Pancreas (tissue), 10 donors: ENCODE measurements at regions not wholly inside any gene's neighbourhood (a gene's known extent, or its start where the extent isn't known, plus 50 kb on each side); places are given as distances from the start of the nearest gene placed in this dataset.
A peak's percentile ranks its signal among the peaks of the same experiment; 100 is the strongest.

Source experiments
- ATAC-seq, 4 donors: fragments of 200-7000 bp; cut with Tn5 transposase; one replicate each; pipeline versions ENCODE4 v1.8.0 to v1.9.1; 2020; ENCODE audit warnings: mild to moderate bottlenecking in 4 of 4, moderate library complexity in 4 of 4
- DNase-seq, 6 donors: peaks; one replicate each; pipeline ENCODE4 v3.0.0-alpha.2; 2020
- FAIRE-seq: peaks from 2 replicates; lab custom pipeline; 2012; peaks lifted over from hg19 to GRCh38; lab: Jason Lieb, UNC
- H3K27ac ChIP-seq, 4 donors: fragments of 200-600 bp; sonication (generic); 1 replicate in 3 of 4; 2 replicates in 1 of 4; pipeline versions ENCODE4 v1.5.0 to v1.8.0; 2020
- H3K27me3 ChIP-seq, 4 donors: fragments of 200-600 bp; one replicate each; pipeline ENCODE4 v1.8.0; 2021
- H3K36me3 ChIP-seq, 3 donors: fragments of 200-600 bp; sonication (generic) in 1 of 3; one replicate each; pipeline versions ENCODE4 v1.5.0 to v1.8.0; 2020 to 2021
- H3K4me1 ChIP-seq, 3 donors: fragments of 200-600 bp; one replicate each; pipeline ENCODE4 v1.8.0; 2021
- H3K4me3 ChIP-seq, 4 donors: fragments of 200-600 bp; sonication (generic) in 2 of 4; one replicate each; pipeline versions ENCODE4 v1.5.0 to v1.8.0; 2020 to 2021
- H3K9me3 ChIP-seq, 4 donors: fragments of 200-600 bp; one replicate each; pipeline ENCODE4 v1.8.0; 2021
- CTCF ChIP-seq, 4 donors: fragments of 200-600 bp; sonication (generic) in 3 of 4; IDR thresholded peaks; one replicate each; pipeline versions ENCODE4 v1.5.0 to v1.8.0; 2021; ENCODE audit warnings: antibody characterized with exemption in 4 of 4
- WGBS, 2 donors: extraction: QIAGEN DNeasy Blood & Tissue Kit; methylation state at CpG; one replicate each; pipeline ENCODE4 v1.1.7; 2013; 5-methylcytosine and 5-hydroxymethylcytosine counted together
- intact Hi-C, 3 donors: fragments of 100-400 bp; cut with DNase I; formaldehyde crosslinking; loops; one replicate each; pipeline versions ENCODE4 v1.11.1 to v1.14.2; 2022
- donor health status: healthy with polysubstance abuse.
- donor health status: DM: no; HTN: no; CAD: no; lungs with moderate emphysema.
- donor health status: DM: no; HTN: no; CAD: no.
- donor health status: control.
- donor health status: control.
- donor health status: Bipolar disorder and iron deficiency.
- donor health status: DM: yes; HTN: yes; CAD: no.
- donor health status: DM: no; HTN: no; CAD: no.
- donor health status: DM: no; HTN: no; CAD: no.
- donor health status: DM: yes; HTN: yes; CAD: no.

- Histone ChIP-seq H3K4me3 (no peak overlapping the region), H3K36me3 (no peaks in the 10 kb centered on the region), H3K27ac (no peak overlapping the region), H3K9me3 (no peaks in the 10 kb centered on the region), H3K27me3 (no peaks in the 10 kb centered on the region), H3K4me1 (no peaks in the 10 kb centered on the region)
- intact Hi-C loops, result no loop called here
- no peak for TF ChIP-seq CTCF (IDR thresholded peaks at IDR 0.05)
- DNase-seq (no peak), ATAC-seq (no peak), FAIRE-seq (no peak)
- WGBS, 2 donors, result 60 to 63% methylated on average over 6 of the region's 6 CpGs
These were observed 157.4 kb downstream of the RBFOX3 start for GRCh38 chr17:79453481-79453880.

- H3K9me3 ChIP-seq, result no peaks in the 10 kb centered on the region
- ATAC-seq (no peak), DNase-seq (peak in 1 of 6 donors; percentile 22), FAIRE-seq (no peak)
- no peaks in the 10 kb centered on the region for H3K36me3 ChIP-seq
- intact Hi-C loops, result no loop called here
- no peaks in the 10 kb centered on the region for H3K27me3 ChIP-seq
- WGBS, 2 donors, result 51 to 53% methylated on average over 11 of the region's 11 CpGs
- no peak overlapping the region for H3K27ac ChIP-seq
- TF ChIP-seq CTCF (IDR thresholded peaks at IDR 0.05), result no peak
- no peaks in the 10 kb centered on the region for H3K4me1 ChIP-seq
- no peak overlapping the region for H3K4me3 ChIP-seq
These were observed 158.1 kb downstream of the RBFOX3 start for GRCh38 chr17:79452706-79453105.

GRCh38 chr17:79451167-79451566, 159.7 kb downstream of the RBFOX3 start:
- intact Hi-C loops, result no loop called here
- FAIRE-seq, result no peak
- ATAC-seq, result no peak

GRCh38 chr17:79446399-79447009, 164.3 kb downstream of the RBFOX3 start:
- Histone ChIP-seq H3K27me3 (no peaks in the 10 kb centered on the region), H3K4me1 (no peaks in the 10 kb centered on the region), H3K9me3 (no peaks in the 10 kb centered on the region), H3K27ac (no peak overlapping the region), H3K4me3 (no peak overlapping the region), H3K36me3 (no peaks in the 10 kb centered on the region)
- intact Hi-C loops, result no loop called here
- TF ChIP-seq CTCF (IDR thresholded peaks at IDR 0.05), result no peak
- 55 to 62% methylated on average over 12 of the region's 12 CpGs for WGBS, 2 donors
- DNase-seq, result no peak
- FAIRE-seq, result no peak
- ATAC-seq, result no peak

More at GRCh38 chr17:79451167-79451566, 159.7 kb downstream of the RBFOX3 start:
- DNase-seq, result no peak
- Histone ChIP-seq H3K27me3 (no peaks in the 10 kb centered on the region), H3K4me1 (no peaks in the 10 kb centered on the region), H3K9me3 (no peaks in the 10 kb centered on the region), H3K36me3 (no peaks in the 10 kb centered on the region), H3K4me3 (no peak overlapping the region), H3K27ac (no peak overlapping the region)
- 75 to 80% methylated on average over 7 of the region's 7 CpGs for WGBS, 2 donors
- no peak for TF ChIP-seq CTCF (IDR thresholded peaks at IDR 0.05)

- 78 to 82% methylated on average over 2 to 4 of the region's 4 CpGs for WGBS, 2 donors
These were observed 166.7 kb downstream of the RBFOX3 start for GRCh38 chr17:79444198-79444597.

More at GRCh38 chr17:79444198-79444597, 166.7 kb downstream of the RBFOX3 start:
- Histone ChIP-seq H3K27me3 (no peaks in the 10 kb centered on the region), H3K9me3 (no peaks in the 10 kb centered on the region), H3K36me3 (no peaks in the 10 kb centered on the region), H3K27ac (no peak overlapping the region), H3K4me3 (no peak overlapping the region), H3K4me1 (no peaks in the 10 kb centered on the region)
- no peak for DNase-seq
- ATAC-seq, result no peak
- FAIRE-seq, result no peak
- TF ChIP-seq CTCF (IDR thresholded peaks at IDR 0.05), result no peak
- intact Hi-C loops, result no loop called here
